ENCODE measurements at regions not wholly inside any gene's neighbourhood (a gene's known extent, or its start where the extent isn't known, plus 50 kb on each side); places are given as distances from the start of the nearest gene placed in this dataset.

- TF ChIP-seq CTCF (IDR thresholded peaks at IDR 0.05; ENCODE audit: extremely low read depth in 1 of 2, insufficient read depth in 1 of 2, low read depth in 1 of 2, low read length in 2 of 2) (no peak), POLR2AphosphoS5 (IDR thresholded peaks at IDR 0.05; ENCODE audit: insufficient read depth, low read depth, low read length) (no peak), EZH2 (IDR thresholded peaks at IDR 0.05; ENCODE audit: borderline replicate concordance, low read depth, low read length, severe bottlenecking) (no peak), POLR2A (IDR thresholded peaks at IDR 0.05; ENCODE audit: low read depth, low read length) (no peak), MYC (IDR thresholded peaks at IDR 0.05; ENCODE audit: low read depth, low read length) (no peak), GATA2 (IDR thresholded peaks at IDR 0.05; ENCODE audit: insufficient read depth, insufficient read length, low read depth, low read length) (no peak), JUN (IDR thresholded peaks at IDR 0.05; ENCODE audit: borderline replicate concordance, insufficient read depth, insufficient read length, low read depth) (no peak), MAX (IDR thresholded peaks at IDR 0.05; ENCODE audit: insufficient read depth, insufficient read length) (no peak), FOS (IDR thresholded peaks at IDR 0.05; ENCODE audit: borderline replicate concordance, insufficient read depth, low read length) (no peak)
Observed at GRCh38 chr17:37831986-37832385, 87.1 kb upstream of the HNF1B start.

Data from endothelial cell of umbilical vein (primary cell).